Osteoblast (primary cell): ENCODE measurements at regions not wholly inside any gene's neighbourhood (a gene's known extent, or its start where the extent isn't known, plus 50 kb on each side); places are given as distances from the start of the nearest gene placed in this dataset.
"Not testable (repeated sequence)": the region's sequence is repeated elsewhere in the genome, so short reads cannot be mapped to it uniquely, and the experiment has no call there.

Experiments used
- DNase-seq: peaks from one replicate; pipeline ENCODE4 v3.0.0; 2011; ENCODE audit warnings: low spot score, mixed read lengths; ENCODE audit not compliant: insufficient read length; ENCODE audit errors: missing footprints
- H2AFZ ChIP-seq: 2 replicates; pipeline ENCODE4 v1.6.0; 2011; ENCODE audit warnings: mild to moderate bottlenecking, low read length
- H3K27ac ChIP-seq: 2 replicates; pipeline ENCODE4 v1.5.1; 2011; ENCODE audit warnings: mild to moderate bottlenecking, low read depth, low read length, moderate library complexity
- H3K27me3 ChIP-seq: 2 replicates; pipeline ENCODE4 v1.6.0; 2012; ENCODE audit warnings: mild to moderate bottlenecking, control low read depth, inconsistent platforms, low read length, moderate library complexity; ENCODE audit not compliant: insufficient read depth
- H3K36me3 ChIP-seq: 2 replicates; pipeline ENCODE4 v1.5.1; 2011; ENCODE audit warnings: mild to moderate bottlenecking, low read length, control low read depth, moderate library complexity; ENCODE audit not compliant: insufficient read depth
- H3K4me1 ChIP-seq: 2 replicates; pipeline ENCODE4 v1.5.1; 2011; ENCODE audit warnings: mild to moderate bottlenecking, low read length, control low read depth, moderate library complexity; ENCODE audit not compliant: insufficient read depth
- H3K4me2 ChIP-seq: 2 replicates; pipeline ENCODE4 v1.6.0; 2011; ENCODE audit warnings: mild to moderate bottlenecking, low read length; ENCODE audit not compliant: insufficient read depth
- H3K4me3 ChIP-seq: fragments of 200-600 bp; sonication (generic); 3 replicates; pipeline ENCODE4 v1.5.1; 2012; ENCODE audit warnings: mild to moderate bottlenecking, low read length, inconsistent platforms; ENCODE audit not compliant: insufficient read depth
- H3K79me2 ChIP-seq: 2 replicates; pipeline ENCODE4 v1.6.0; 2012; ENCODE audit warnings: mild to moderate bottlenecking, low read length, control low read depth, inconsistent platforms; ENCODE audit not compliant: insufficient read depth
- H3K9me3 ChIP-seq: 2 replicates; pipeline ENCODE4 v1.5.1; 2011; ENCODE audit warnings: low read depth, low read length, control low read depth
- H4K20me1 ChIP-seq: 2 replicates; pipeline ENCODE4 v1.6.0; 2012; ENCODE audit warnings: mild to moderate bottlenecking, low read length, control low read depth; ENCODE audit not compliant: insufficient read depth
- CTCF ChIP-seq: IDR thresholded peaks from 2 replicates; pipeline ENCODE4 v1.5.1; 2011; ENCODE audit warnings: mild to moderate bottlenecking, low read depth, low read length, moderate library complexity; ENCODE audit errors: extremely low read depth

- Histone ChIP-seq H3K36me3 (no peaks in the 10 kb centered on the region), H3K27ac (no peak overlapping the region), H3K79me2 (no peaks in the 10 kb centered on the region), H2AFZ (no peak overlapping the region), H3K9me3 (no peaks in the 10 kb centered on the region), H3K27me3 (no peaks in the 10 kb centered on the region), H4K20me1 (no peaks in the 10 kb centered on the region), H3K4me1 (no peaks in the 10 kb centered on the region), H3K4me2 (no peak overlapping the region), H3K4me3 (no peak overlapping the region)
- DNase-seq = no peak
- no peak for TF ChIP-seq CTCF
Measured at GRCh38 chr4:9679704-9680478, 101.5 kb upstream of the DRD5 start.

- not testable (repeated sequence) for H3K27me3 ChIP-seq, H3K4me3 ChIP-seq, H3K9me3 ChIP-seq, H3K27ac ChIP-seq, H2AFZ ChIP-seq, H3K79me2 ChIP-seq, H3K36me3 ChIP-seq, H3K4me2 ChIP-seq, DNase-seq, H4K20me1 ChIP-seq, H3K4me1 ChIP-seq
Measured at GRCh38 chr4:9683174-9683573, 98.3 kb upstream of the DRD5 start.

- H3K4me2 ChIP-seq, H3K36me3 ChIP-seq, H3K4me1 ChIP-seq, H3K27me3 ChIP-seq, H3K27ac ChIP-seq, H3K9me3 ChIP-seq, H3K79me2 ChIP-seq, DNase-seq, H4K20me1 ChIP-seq, H3K4me3 ChIP-seq, H2AFZ ChIP-seq: not testable (repeated sequence)
Measured at GRCh38 chr4:9685016-9685415, 96.4 kb upstream of the DRD5 start.

GRCh38 chr4:9685692-9686091 lies 95.7 kb upstream of the DRD5 start:
- DNase-seq = no peak
- H3K4me3 ChIP-seq = no peak overlapping the region
- no peaks in the 10 kb centered on the region for H3K4me1 ChIP-seq
- H3K9me3 ChIP-seq = no peaks in the 10 kb centered on the region
- H3K79me2 ChIP-seq = no peaks in the 10 kb centered on the region
- H2AFZ ChIP-seq = no peak overlapping the region
- no peaks in the 10 kb centered on the region for H4K20me1 ChIP-seq
- no peaks in the 10 kb centered on the region for H3K36me3 ChIP-seq
- H3K27ac ChIP-seq = no peak overlapping the region
- TF ChIP-seq CTCF = no peak
- no peak overlapping the region for H3K4me2 ChIP-seq
- no peaks in the 10 kb centered on the region for H3K27me3 ChIP-seq

GRCh38 chr4:9690636-9691237 lies 90.7 kb upstream of the DRD5 start:
- not testable (repeated sequence) for H3K4me1 ChIP-seq, H3K4me2 ChIP-seq, DNase-seq

More at GRCh38 chr4:9690636-9691237, 90.7 kb upstream of the DRD5 start:
- not testable (repeated sequence) for H3K36me3 ChIP-seq, H3K27ac ChIP-seq, H3K79me2 ChIP-seq, H3K9me3 ChIP-seq, H3K27me3 ChIP-seq, H4K20me1 ChIP-seq, H2AFZ ChIP-seq
- H3K4me3 ChIP-seq = peak overlapping the region; percentile 55
